ENCODE measurements at regions not wholly inside any gene's neighbourhood (a gene's known extent, or its start where the extent isn't known, plus 50 kb on each side); places are given as distances from the start of the nearest gene placed in this dataset.

DNA sequence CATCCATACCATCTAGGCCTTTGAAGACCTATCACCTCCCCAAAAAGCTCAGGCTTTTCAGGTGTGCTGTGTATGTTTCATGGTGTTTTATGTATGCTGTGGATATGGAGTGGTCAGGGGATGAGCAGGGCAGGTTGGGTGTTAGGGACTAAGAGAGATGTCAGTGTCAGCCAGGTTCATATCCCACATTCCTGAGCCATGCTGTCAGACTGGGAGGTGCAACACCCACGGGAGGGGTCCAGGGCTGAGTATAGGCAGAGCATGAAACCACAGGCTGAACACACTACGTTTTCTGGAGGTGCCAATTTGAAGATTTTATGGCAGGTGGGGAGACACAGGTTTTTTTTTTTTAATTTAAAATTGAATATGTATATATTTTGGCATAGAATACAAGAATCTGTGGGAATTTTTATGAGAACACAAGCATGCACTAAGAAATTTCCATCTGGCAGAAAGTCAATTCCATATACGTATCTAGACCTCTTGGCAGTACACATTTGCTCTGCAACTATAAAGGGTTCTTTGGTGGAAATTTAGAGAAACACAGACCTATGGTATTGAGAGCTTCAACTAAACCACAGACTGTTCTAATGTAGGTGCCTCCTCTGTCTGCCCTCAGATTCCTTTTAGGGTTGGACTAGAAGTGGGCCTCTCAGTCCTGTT is 101.9 kb upstream of the RNU6-1 start:
- Histone ChIP-seq H3K27ac (ENCODE audit: extremely low read depth, low read depth, low read length) (no peak overlapping the region), H3K4me1 (ENCODE audit: control insufficient read depth, insufficient read depth, low read length) (peaks cover 8% of the 10 kb centered on the region; the same call in 1 of the 2 replicates), H3K36me3 (ENCODE audit: control insufficient read depth in 2 of 2, insufficient read depth in 1 of 2, low read length in 2 of 2) (no peaks in the 10 kb centered on the region), H3K9me3 (ENCODE audit: control insufficient read depth, insufficient read depth, low read depth, low read length) (no peaks in the 10 kb centered on the region), H3K4me3 (ENCODE audit: low read depth, low read length) (no peak overlapping the region)
- ChIA-PET CTCF (interaction anchor here (0.7 kb wide), 1 partner anchor 79 kb away, joined by 3 read pairs; no protein-coding TSS in a partner anchor), POLR2A (no interaction called here)
- TF ChIP-seq KLF1 (tag by site-specific recombination; IDR thresholded peaks at IDR 0.05) (peak; percentile 48), EGR2 (tag by site-specific recombination; IDR thresholded peaks at IDR 0.05; ENCODE audit: low read depth) (peak; percentile 62), ZNF677 (tag by site-specific recombination; IDR thresholded peaks at IDR 0.05) (no peak), ZNF600 (tag by site-specific recombination; IDR thresholded peaks at IDR 0.05) (peak; percentile 85), ZNF701 (tag by site-specific recombination; IDR thresholded peaks at IDR 0.05) (no peak), ZFHX2 (tag by site-specific recombination; conservative IDR thresholded peaks at IDR 0.05) (peak; percentile 75), ZNF837 (tag by site-specific recombination; IDR thresholded peaks at IDR 0.05) (no peak), ZBTB48 (tag by site-specific recombination; IDR thresholded peaks at IDR 0.05) (peak; percentile 26; the same call in 1 of the 2 replicates)
- TF ChIP-seq, protein P1, sequence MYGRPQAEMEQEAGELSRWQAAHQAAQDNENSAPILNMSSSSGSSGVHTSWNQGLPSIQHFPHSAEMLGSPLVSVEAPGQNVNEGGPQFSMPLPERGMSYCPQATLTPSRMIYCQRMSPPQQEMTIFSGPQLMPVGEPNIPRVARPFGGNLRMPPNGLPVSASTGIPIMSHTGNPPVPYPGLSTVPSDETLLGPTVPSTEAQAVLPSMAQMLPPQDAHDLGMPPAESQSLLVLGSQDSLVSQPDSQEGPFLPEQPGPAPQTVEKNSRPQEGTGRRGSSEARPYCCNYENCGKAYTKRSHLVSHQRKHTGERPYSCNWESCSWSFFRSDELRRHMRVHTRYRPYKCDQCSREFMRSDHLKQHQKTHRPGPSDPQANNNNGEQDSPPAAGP (tag by site-specific recombination; IDR thresholded peaks at IDR 0.05): 0 out of 2 replicates have a peak, but pooled peaks have one; percentile 35

DNA sequence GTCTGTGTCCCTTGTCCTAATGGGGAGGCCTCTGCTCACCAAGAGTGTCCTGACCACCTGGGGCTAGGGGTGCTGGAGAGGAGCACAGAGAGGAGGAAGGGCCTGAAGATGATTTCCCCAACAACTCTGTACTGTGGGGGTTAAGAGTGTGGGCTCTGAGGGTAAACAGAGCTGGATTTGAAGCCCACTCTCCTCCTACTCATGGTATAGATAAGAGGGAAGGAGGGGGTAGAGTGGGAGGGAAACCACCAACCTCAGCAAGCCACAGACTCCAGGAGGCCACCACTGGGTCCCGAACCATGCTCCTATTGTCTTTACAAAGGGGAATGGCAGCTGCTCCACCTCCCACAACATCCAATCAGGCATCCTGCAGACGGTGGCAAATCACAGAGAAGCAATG is 103.6 kb upstream of the RNU6-1 start:
- peaks cover 11% of the 10 kb centered on the region; the same call in 1 of the 2 replicates for H3K4me1 ChIP-seq (ENCODE audit: control insufficient read depth, insufficient read depth, low read length)
- POLR2A ChIA-PET: no interaction called here

DNA sequence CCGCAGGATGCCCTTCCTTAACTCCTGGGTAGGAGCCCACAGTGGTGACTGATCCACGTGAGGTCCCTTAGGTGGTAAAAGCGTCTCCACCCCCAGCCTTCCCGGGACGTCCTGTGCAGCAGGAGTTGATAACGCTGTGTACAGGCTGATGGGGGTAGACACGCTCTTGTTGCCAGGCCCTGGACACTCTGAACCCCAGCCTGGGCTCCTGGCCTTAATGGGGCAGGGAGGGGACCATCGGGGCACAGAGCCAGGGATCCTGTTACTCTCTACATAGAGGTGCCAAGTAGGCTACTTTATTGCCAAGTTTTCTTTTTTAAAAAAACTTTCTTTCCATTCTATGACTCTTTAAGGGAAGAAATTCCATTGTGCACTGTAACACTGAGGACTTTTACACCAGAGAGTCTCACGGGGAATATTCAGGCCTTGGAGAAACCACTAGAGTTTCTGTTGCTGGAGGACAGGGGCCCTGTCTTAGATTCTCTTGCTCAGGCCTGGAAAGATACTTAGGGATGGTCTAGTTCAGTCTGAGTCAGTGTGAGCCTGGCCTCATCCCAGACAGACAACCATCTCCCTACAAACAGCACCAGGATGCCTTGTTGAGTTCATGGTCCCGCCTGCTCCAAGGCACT is 104.3 kb upstream of the RNU6-1 start:
- ChIA-PET CTCF (interaction anchor here (1.3 kb wide), 1 partner anchor 81 kb away, joined by 3 read pairs; no protein-coding TSS in a partner anchor), POLR2A (no interaction called here)
- TF ChIP-seq OSR2 (tag by site-specific recombination; IDR thresholded peaks at IDR 0.05) (no peak), ZNF48 (tag by site-specific recombination; IDR thresholded peaks at IDR 0.05) (no peak), ZNF19 (tag by site-specific recombination; IDR thresholded peaks at IDR 0.05; ENCODE audit: low read depth) (no peak), ZNF404 (tag by site-specific recombination; IDR thresholded peaks at IDR 0.05) (no peak), WT1 (tag by site-specific recombination; IDR thresholded peaks at IDR 0.05) (no peak), SALL2 (tag by site-specific recombination; IDR thresholded peaks at IDR 0.05; ENCODE audit: borderline replicate concordance) (no peak), ZNF114 (tag by site-specific recombination; IDR thresholded peaks at IDR 0.05) (no peak)
- H3K4me1 ChIP-seq (ENCODE audit: control insufficient read depth, insufficient read depth, low read length): peaks cover 11% of the 10 kb centered on the region; the same call in 1 of the 2 replicates
- H3K4me3 ChIP-seq (ENCODE audit: low read depth, low read length): no peak overlapping the region
- H3K27ac ChIP-seq (ENCODE audit: extremely low read depth, low read depth, low read length): no peak overlapping the region
- no peaks in the 10 kb centered on the region for H3K36me3 ChIP-seq (ENCODE audit: control insufficient read depth in 2 of 2, insufficient read depth in 1 of 2, low read length in 2 of 2)
- H3K9me3 ChIP-seq (ENCODE audit: control insufficient read depth, insufficient read depth, low read depth, low read length): no peaks in the 10 kb centered on the region

More for the DNA sequence above, 103.6 kb upstream of the RNU6-1 start:
- CTCF ChIA-PET: interaction anchor here (1.3 kb wide), 1 partner anchor 80 kb away, joined by 3 read pairs; no protein-coding TSS in a partner anchor
- Histone ChIP-seq H3K4me3 (ENCODE audit: low read depth, low read length) (no peak overlapping the region), H3K27ac (ENCODE audit: extremely low read depth, low read depth, low read length) (no peak overlapping the region), H3K36me3 (ENCODE audit: control insufficient read depth in 2 of 2, insufficient read depth in 1 of 2, low read length in 2 of 2) (no peaks in the 10 kb centered on the region), H3K9me3 (ENCODE audit: control insufficient read depth, insufficient read depth, low read depth, low read length) (no peaks in the 10 kb centered on the region)
- TF ChIP-seq, protein P2, sequence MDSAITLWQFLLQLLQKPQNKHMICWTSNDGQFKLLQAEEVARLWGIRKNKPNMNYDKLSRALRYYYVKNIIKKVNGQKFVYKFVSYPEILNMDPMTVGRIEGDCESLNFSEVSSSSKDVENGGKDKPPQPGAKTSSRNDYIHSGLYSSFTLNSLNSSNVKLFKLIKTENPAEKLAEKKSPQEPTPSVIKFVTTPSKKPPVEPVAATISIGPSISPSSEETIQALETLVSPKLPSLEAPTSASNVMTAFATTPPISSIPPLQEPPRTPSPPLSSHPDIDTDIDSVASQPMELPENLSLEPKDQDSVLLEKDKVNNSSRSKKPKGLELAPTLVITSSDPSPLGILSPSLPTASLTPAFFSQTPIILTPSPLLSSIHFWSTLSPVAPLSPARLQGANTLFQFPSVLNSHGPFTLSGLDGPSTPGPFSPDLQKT (IDR thresholded peaks at IDR 0.05; ENCODE audit: borderline replicate concordance, low read depth, low read length): no peak
- TF ChIP-seq ZNF2 (tag by site-specific recombination; IDR thresholded peaks at IDR 0.05) (no peak), ZNF416 (tag by site-specific recombination; IDR thresholded peaks at IDR 0.05) (no peak), ZFHX2 (tag by site-specific recombination; conservative IDR thresholded peaks at IDR 0.05) (peak; percentile 99), EGR2 (tag by site-specific recombination; IDR thresholded peaks at IDR 0.05; ENCODE audit: low read depth) (peak; percentile 99), ZNF223 (tag by site-specific recombination; IDR thresholded peaks at IDR 0.05) (no peak)

All from HEK293 (cell line).